ENCODE measurements at regions not wholly inside any gene's neighbourhood (a gene's known extent, or its start where the extent isn't known, plus 50 kb on each side); places are given as distances from the start of the nearest gene placed in this dataset.

- DNase-seq = no peak
Measured at GRCh38 chr13:99027661-99028425, 50.0 kb upstream of the DOCK9 start.

- no peak for DNase-seq
Measured at GRCh38 chr13:99028890-99029289, 51.0 kb upstream of the DOCK9 start.

GRCh38 chr13:99029576-99029975, 51.7 kb upstream of the DOCK9 start:
- DNase-seq = no peak

GRCh38 chr13:99030326-99030725, 52.5 kb upstream of the DOCK9 start:
- DNase-seq = no peak

GRCh38 chr13:99031832-99032231, 54.0 kb upstream of the DOCK9 start:
- DNase-seq = no peak

GRCh38 chr13:99033814-99034213, 56.0 kb upstream of the DOCK9 start:
- DNase-seq = no peak

GRCh38 chr13:99034333-99035085, 56.6 kb upstream of the DOCK9 start:
- no peak for DNase-seq

GRCh38 chr13:99035715-99036114, 57.9 kb upstream of the DOCK9 start:
- DNase-seq = no peak

- no peak for DNase-seq
Measured at GRCh38 chr13:99037756-99038155, 59.9 kb upstream of the DOCK9 start.

- no peak for DNase-seq
Measured at GRCh38 chr13:99039718-99040280, 61.9 kb upstream of the DOCK9 start.

- DNase-seq = no peak
Measured at GRCh38 chr13:99040536-99041131, 62.8 kb upstream of the DOCK9 start.

- no peak for DNase-seq
Measured at GRCh38 chr13:99041337-99041736, 63.5 kb upstream of the DOCK9 start.

GRCh38 chr13:99041788-99042187, 63.9 kb upstream of the DOCK9 start:
- no peak for DNase-seq

GRCh38 chr13:99042521-99043250, 64.8 kb upstream of the DOCK9 start:
- no peak for DNase-seq

GRCh38 chr13:99043831-99044231, 66.0 kb upstream of the DOCK9 start:
- DNase-seq = no peak

GRCh38 chr13:99044764-99045163, 66.9 kb upstream of the DOCK9 start:
- DNase-seq = no peak

GRCh38 chr13:99045396-99045795, 67.5 kb upstream of the DOCK9 start:
- no peak for DNase-seq

GRCh38 chr13:99046851-99047250, 69.0 kb upstream of the DOCK9 start:
- DNase-seq = no peak

- DNase-seq = no peak
Measured at GRCh38 chr13:99050983-99051488, 73.2 kb upstream of the DOCK9 start.

- DNase-seq = no peak
Measured at GRCh38 chr13:99051768-99052455, 74.0 kb upstream of the DOCK9 start.

GRCh38 chr13:99053636-99054233, 75.9 kb upstream of the DOCK9 start:
- DNase-seq = no peak

- DNase-seq = no peak
Measured at GRCh38 chr13:99055281-99055680, 77.4 kb upstream of the DOCK9 start.

Data from effector CD8-positive, alpha-beta T cell (primary cell).